Activated CD8-positive, alpha-beta T cell treated with anti-CD3 and anti-CD28 coated beads for 36 hours (primary cell): ENCODE measurements at regions not wholly inside any gene's neighbourhood (a gene's known extent, or its start where the extent isn't known, plus 50 kb on each side); places are given as distances from the start of the nearest gene placed in this dataset.

ENCODE experiments used
- ATAC-seq: fragments of 200-7000 bp; cut with Tn5 transposase; one replicate; pipeline ENCODE4 v1.10.0; 2021; ENCODE audit warnings: mild to moderate bottlenecking, moderate library complexity
- CTCF ChIA-PET: fragments of 350-600 bp; sonication (Branson Sonifier 250); formaldehyde crosslinking; loops from one replicate; lab custom pipeline; 2021; ENCODE audit warnings: antibody characterized with exemption; lab: Charles Lee
- POLR2A ChIA-PET: fragments of 350-600 bp; sonication (Branson Sonifier 250); formaldehyde crosslinking; loops from one replicate; lab custom pipeline; 2021; ENCODE audit warnings: antibody characterized with exemption; lab: Charles Lee
- DNase-seq: peaks from one replicate; pipeline ENCODE4 v3.0.0-alpha.2; 2020
- H3K27ac Mint-ChIP-seq: one replicate; pipeline ENCODE4 v1.8.0; 2021; ENCODE audit warnings: mild to moderate bottlenecking, mixed read lengths
- H3K27me3 Mint-ChIP-seq: one replicate; pipeline ENCODE4 v1.8.0; 2021; ENCODE audit warnings: mixed read lengths
- H3K36me3 Mint-ChIP-seq: one replicate; pipeline ENCODE4 v1.8.0; 2021; ENCODE audit warnings: low read depth, mixed read lengths
- H3K4me1 Mint-ChIP-seq: one replicate; pipeline ENCODE4 v1.8.0; 2021; ENCODE audit warnings: low read depth, mixed read lengths
- H3K4me3 Mint-ChIP-seq: one replicate; pipeline ENCODE4 v1.8.0; 2021; ENCODE audit warnings: mild to moderate bottlenecking, moderate library complexity, mixed read lengths
- H3K9me3 Mint-ChIP-seq: one replicate; pipeline ENCODE4 v1.8.0; 2021; ENCODE audit warnings: mixed read lengths
- intact Hi-C: fragments of 100-400 bp; cut with micrococcal nuclease; formaldehyde crosslinking; loops from one replicate; pipeline ENCODE4 v1.10.0; 2022
- TF ChIP-seq, protein P1 (sequence below): fragments of 200-600 bp; IDR thresholded peaks from one replicate; pipeline ENCODE4 v1.8.0; 2022; ENCODE audit warnings: antibody characterized with exemption, mild to moderate bottlenecking

GRCh38 chr2:215748446-215748845 lies 264.9 kb downstream of the MREG start:
- CTCF ChIA-PET = no interaction called here

DNA sequence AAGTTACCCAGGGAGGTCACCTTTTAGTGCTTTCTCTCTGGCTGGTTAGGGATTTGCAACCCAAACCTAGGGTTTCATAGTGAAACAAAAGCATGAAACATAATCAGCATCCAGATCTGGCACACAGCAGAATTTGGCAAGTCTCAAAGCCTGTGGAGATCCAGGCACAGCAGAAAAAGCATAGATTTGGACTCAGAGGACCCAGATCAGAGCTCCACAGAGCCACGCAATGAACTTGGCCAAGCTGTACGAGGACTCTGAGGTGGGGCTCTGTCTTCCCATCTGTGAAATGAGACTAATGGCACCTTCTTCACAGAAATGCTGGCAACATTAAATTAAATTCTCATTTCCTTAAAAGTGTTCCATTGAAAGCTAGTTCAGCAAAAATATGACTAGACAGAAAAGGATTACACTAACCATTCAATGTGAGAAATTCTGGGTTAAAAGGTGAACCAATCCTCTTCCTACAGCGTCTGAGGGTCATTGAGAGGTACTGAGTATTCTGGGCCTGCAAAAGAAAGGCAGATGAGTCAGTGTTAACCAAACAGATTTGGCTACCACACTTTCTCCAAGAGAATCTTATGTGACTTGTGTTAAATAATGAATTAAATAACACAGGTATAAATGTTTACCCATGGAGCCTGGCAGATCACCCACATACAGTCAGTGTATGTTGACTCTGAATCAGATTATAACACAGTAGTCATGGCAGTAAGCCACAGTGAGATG lies 266.3 kb downstream of the MREG start:
- TF ChIP-seq, protein P1, sequence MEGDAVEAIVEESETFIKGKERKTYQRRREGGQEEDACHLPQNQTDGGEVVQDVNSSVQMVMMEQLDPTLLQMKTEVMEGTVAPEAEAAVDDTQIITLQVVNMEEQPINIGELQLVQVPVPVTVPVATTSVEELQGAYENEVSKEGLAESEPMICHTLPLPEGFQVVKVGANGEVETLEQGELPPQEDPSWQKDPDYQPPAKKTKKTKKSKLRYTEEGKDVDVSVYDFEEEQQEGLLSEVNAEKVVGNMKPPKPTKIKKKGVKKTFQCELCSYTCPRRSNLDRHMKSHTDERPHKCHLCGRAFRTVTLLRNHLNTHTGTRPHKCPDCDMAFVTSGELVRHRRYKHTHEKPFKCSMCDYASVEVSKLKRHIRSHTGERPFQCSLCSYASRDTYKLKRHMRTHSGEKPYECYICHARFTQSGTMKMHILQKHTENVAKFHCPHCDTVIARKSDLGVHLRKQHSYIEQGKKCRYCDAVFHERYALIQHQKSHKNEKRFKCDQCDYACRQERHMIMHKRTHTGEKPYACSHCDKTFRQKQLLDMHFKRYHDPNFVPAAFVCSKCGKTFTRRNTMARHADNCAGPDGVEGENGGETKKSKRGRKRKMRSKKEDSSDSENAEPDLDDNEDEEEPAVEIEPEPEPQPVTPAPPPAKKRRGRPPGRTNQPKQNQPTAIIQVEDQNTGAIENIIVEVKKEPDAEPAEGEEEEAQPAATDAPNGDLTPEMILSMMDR = no peak
- POLR2A ChIA-PET = no interaction called here
- CTCF ChIA-PET = no interaction called here
- H3K27ac Mint-ChIP-seq = no peak overlapping the region
- peaks cover 33% of the 10 kb centered on the region for H3K4me1 Mint-ChIP-seq
- no peaks in the 10 kb centered on the region for H3K36me3 Mint-ChIP-seq
- no peak for ATAC-seq
- intact Hi-C loops = no loop called here
- H3K4me3 Mint-ChIP-seq = no peak overlapping the region
- H3K27me3 Mint-ChIP-seq = peaks cover 11% of the 10 kb centered on the region
- no peaks in the 10 kb centered on the region for H3K9me3 Mint-ChIP-seq
- no peak for DNase-seq

More at GRCh38 chr2:215748446-215748845, 264.9 kb downstream of the MREG start:
- TF ChIP-seq, protein P1 = no peak
- H3K4me3 Mint-ChIP-seq = no peak overlapping the region
- peaks cover 12% of the 10 kb centered on the region for H3K27me3 Mint-ChIP-seq
- ATAC-seq (no peak), DNase-seq (no peak)
- H3K36me3 Mint-ChIP-seq = no peaks in the 10 kb centered on the region
- intact Hi-C loops = no loop called here
- H3K27ac Mint-ChIP-seq = no peak overlapping the region
- peaks cover 31% of the 10 kb centered on the region for H3K4me1 Mint-ChIP-seq
- POLR2A ChIA-PET = interaction anchor here (1.4 kb wide), 1 partner anchor 18 kb away, joined by 3 read pairs; no protein-coding TSS in a partner anchor
- H3K9me3 Mint-ChIP-seq = no peaks in the 10 kb centered on the region

DNA sequence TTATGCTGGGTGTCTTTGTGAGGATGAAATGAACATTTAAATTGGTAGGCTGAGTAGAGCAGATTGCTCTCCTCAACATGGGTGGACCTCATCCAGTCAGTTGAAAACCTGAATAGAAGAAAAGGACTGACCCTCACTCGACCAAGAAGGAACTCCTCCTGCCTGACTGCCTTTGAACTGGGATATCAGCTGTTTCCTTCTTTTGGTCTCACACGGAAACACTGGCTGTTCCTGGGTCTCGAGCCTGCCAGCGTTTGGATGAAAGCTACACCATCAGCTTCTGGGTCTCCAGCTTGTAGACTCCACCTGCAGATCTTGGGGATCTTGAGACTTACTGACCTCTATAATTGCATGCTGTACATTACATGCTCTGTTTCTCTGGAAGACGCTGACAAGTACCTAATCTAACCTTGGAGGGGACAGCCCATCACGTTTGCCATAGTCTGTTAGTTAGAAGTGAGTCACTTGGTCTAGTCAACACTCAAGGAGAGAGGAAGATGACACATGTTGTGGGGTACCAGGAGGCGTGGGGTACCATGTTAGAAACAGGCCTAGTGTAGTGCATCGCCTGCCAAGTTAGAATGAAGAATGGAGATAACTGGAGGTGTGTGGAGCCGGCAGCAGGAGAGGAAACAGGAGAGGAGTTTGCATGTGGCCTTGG lies 267.0 kb downstream of the MREG start:
- no peaks in the 10 kb centered on the region for H3K9me3 Mint-ChIP-seq
- H3K27ac Mint-ChIP-seq = no peak overlapping the region
- intact Hi-C loops = no loop called here
- POLR2A ChIA-PET = no interaction called here
- DNase-seq (peak; percentile 35), ATAC-seq (peak; percentile 75)
- TF ChIP-seq, protein P1 = no peak
- H3K4me3 Mint-ChIP-seq = no peak overlapping the region
- CTCF ChIA-PET = no interaction called here
- no peaks in the 10 kb centered on the region for H3K36me3 Mint-ChIP-seq
- peaks cover 8% of the 10 kb centered on the region for H3K27me3 Mint-ChIP-seq
- peaks cover 32% of the 10 kb centered on the region for H3K4me1 Mint-ChIP-seq

DNA sequence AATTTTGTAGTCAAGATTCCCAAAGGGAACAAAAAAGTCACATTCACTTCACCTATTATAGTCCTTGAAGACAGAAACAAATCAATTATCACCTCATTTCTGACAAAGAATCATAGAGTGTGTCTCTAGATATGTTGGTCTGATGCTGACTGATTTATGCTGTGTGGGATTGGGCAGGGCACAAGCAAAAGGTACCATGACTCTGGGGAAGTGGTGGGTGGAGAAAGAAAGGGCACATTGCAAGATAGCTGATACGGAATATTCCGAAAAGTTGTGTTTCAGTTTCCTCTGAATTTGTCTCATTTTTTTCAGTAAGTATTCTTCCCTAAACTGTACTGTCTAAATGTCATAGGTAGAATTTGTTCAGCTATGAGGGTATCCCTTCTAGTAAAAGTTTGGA lies 268.0 kb downstream of the MREG start:
- Mint-ChIP-seq H3K4me1 (peaks cover 21% of the 10 kb centered on the region), H3K27ac (no peak overlapping the region), H3K27me3 (peaks cover 8% of the 10 kb centered on the region), H3K36me3 (no peaks in the 10 kb centered on the region), H3K9me3 (no peaks in the 10 kb centered on the region), H3K4me3 (no peak overlapping the region)
- ChIA-PET CTCF (no interaction called here), POLR2A (no interaction called here)
- ATAC-seq (peak; percentile 28), DNase-seq (peak; percentile 23)
- TF ChIP-seq, protein P1 = no peak
- intact Hi-C loops = no loop called here

DNA sequence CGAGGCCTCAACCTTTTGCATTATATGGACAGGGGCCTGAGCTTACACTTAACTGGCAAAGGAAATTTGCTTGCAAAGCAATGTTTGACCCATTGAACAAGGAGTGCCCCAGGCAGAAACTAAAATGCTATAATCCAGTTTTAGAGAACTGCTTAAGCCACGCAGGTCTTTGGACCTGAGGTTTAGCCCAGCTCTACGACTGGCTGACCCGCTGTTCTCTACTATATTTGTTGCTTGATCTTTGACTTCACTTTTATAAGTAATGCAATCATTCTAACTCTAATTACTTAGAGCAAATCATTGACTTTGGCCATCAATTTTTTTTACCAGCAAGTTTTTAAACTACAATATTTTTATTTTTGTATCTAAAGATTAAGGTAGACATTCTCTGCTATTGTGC lies 268.8 kb downstream of the MREG start:
- ChIA-PET POLR2A (no interaction called here), CTCF (no interaction called here)
- Mint-ChIP-seq H3K27me3 (peaks cover 5% of the 10 kb centered on the region), H3K4me1 (peaks cover 14% of the 10 kb centered on the region), H3K9me3 (no peaks in the 10 kb centered on the region), H3K27ac (no peak overlapping the region), H3K4me3 (no peak overlapping the region), H3K36me3 (no peaks in the 10 kb centered on the region)
- TF ChIP-seq, protein P1 = no peak
- ATAC-seq (no peak), DNase-seq (no peak)
- intact Hi-C loops = no loop called here
